Activated naive CD8-positive, alpha-beta T cell treated with anti-CD3 and anti-CD28 coated beads, Interleukin-2, amount 50 U/mL, for 24 hours (primary cell): ENCODE measurements at regions not wholly inside any gene's neighbourhood (a gene's known extent, or its start where the extent isn't known, plus 50 kb on each side); places are given as distances from the start of the nearest gene placed in this dataset.

Experiments
- ATAC-seq: fragments of 150-1000 bp; cut with Tn5 transposase; one replicate; pipeline ENCODE4 v1.10.0; 2021
- DNase-seq: peaks from one replicate; pipeline ENCODE4 v3.0.0; 2021
- H3K27ac Mint-ChIP-seq: one replicate; pipeline ENCODE4 v1.8.0; 2021; ENCODE audit warnings: mild to moderate bottlenecking, mixed read lengths
- H3K27me3 Mint-ChIP-seq: one replicate; pipeline ENCODE4 v1.8.0; 2021; ENCODE audit warnings: mixed read lengths
- H3K36me3 Mint-ChIP-seq: one replicate; pipeline ENCODE4 v1.8.0; 2021; ENCODE audit warnings: low read depth, mixed read lengths
- H3K4me1 Mint-ChIP-seq: one replicate; pipeline ENCODE4 v1.8.0; 2021; ENCODE audit warnings: mixed read lengths
- H3K4me3 Mint-ChIP-seq: one replicate; pipeline ENCODE4 v1.8.0; 2021; ENCODE audit warnings: mild to moderate bottlenecking, moderate library complexity, mixed read lengths
- H3K9me3 Mint-ChIP-seq: one replicate; pipeline ENCODE4 v1.8.0; 2021; ENCODE audit warnings: mixed read lengths

DNA sequence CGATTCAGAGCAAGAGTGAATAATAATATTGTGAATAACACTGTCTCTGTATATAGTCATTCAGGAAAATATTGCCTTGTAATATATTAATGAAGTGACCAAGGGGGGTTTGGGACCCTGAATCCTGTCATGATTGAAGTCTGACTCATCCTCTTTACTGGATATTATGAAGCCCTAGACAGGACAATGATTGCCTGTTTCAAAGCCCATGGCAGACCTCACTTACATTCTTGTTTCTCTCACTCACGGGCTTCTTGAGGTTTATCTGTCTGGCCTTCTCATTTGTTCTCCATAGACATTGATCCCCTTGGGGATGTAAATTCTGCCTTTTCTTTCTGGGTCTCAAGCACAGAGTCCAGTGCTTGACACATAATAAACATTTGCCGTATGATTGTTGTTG is 449.3 kb upstream of the THRB start:
- DNase-seq = no peak
- Mint-ChIP-seq H3K36me3 (no peaks in the 10 kb centered on the region), H3K4me1 (no peaks in the 10 kb centered on the region), H3K27me3 (no peaks in the 10 kb centered on the region), H3K27ac (no peak overlapping the region), H3K4me3 (no peak overlapping the region), H3K9me3 (peaks cover 10% of the 10 kb centered on the region)
- no peak for ATAC-seq

DNA sequence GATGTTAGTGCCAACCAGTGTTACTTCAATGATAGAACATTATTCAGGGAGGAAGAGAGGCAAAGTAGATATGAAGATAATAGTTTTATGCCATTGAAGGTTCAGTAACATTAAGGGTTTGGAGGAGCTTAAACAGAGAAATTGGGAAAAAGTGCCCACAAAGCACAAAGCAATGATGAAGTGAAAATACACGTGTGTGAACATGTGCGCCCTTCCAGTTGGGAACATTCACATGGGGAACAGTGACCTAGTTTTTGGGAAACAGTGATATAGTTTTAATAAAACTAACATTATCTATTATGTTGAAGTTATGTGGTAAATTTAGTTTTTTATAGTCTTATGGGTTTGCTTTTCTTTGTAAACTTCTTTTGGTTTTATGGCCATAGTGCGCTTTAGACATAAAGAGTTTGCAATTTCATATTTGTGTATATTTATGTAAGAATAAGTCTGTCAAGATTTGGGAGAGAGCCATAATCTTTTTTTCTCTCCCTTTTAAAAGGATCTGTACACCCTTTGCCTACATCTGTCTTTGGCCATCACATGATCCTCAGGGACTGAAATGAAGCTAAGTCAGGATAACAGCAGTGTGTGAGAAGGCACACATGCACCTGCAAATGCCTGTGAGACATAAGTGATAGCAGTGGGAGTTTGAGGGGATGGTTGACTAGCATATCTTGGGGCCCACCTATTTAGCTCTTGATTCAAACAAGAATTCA is 450.3 kb upstream of the THRB start:
- no peak for ATAC-seq
- Mint-ChIP-seq H3K27me3 (no peaks in the 10 kb centered on the region), H3K4me3 (no peak overlapping the region), H3K9me3 (peaks cover 17% of the 10 kb centered on the region), H3K27ac (no peak overlapping the region), H3K36me3 (no peaks in the 10 kb centered on the region), H3K4me1 (no peaks in the 10 kb centered on the region)
- DNase-seq = no peak

DNA sequence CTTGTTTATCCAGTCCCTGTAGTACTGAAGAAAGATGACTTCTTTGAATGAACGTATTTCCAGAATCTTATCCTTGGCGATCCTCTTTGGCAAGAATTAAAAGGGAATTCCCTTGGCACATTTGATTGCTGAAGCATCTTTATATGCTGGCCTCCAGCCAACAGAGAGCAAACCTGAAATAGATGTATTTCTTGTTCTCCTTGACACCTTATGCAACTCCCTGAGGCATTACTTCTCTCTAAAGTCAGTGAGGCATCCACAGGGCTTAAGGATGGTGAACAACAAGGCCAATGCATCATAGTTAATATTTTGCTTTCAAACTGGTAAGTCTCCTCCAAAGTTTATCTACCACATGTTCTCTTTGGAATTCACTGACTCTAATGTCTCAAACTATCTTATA is 450.9 kb upstream of the THRB start:
- no peak for DNase-seq
- Mint-ChIP-seq H3K36me3 (no peaks in the 10 kb centered on the region), H3K4me1 (no peaks in the 10 kb centered on the region)

DNA sequence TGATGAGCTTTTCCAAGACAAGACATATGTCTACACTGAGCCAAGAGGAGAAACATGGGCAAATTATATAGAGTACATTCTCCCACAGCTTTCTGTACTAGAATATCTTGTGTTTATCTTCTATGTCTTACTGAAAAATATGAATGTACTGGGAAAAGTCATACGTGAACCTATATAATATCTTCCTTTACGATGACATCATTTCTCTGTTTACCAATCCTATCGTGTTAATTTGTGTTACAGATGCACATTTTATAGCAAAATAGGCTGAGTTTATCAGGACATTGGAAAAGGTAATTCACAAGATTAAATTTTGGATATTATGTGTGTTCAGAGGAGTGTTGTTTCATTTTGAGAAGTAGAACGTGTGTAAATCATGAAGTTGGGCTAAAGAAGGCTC is 452.5 kb upstream of the THRB start:
- H3K9me3 Mint-ChIP-seq = peaks cover 18% of the 10 kb centered on the region

More for the DNA sequence above, 450.9 kb upstream of the THRB start:
- no peak overlapping the region for H3K27ac Mint-ChIP-seq
- H3K27me3 Mint-ChIP-seq = no peaks in the 10 kb centered on the region
- H3K9me3 Mint-ChIP-seq = peaks cover 19% of the 10 kb centered on the region
- ATAC-seq = no peak
- no peak overlapping the region for H3K4me3 Mint-ChIP-seq

DNA sequence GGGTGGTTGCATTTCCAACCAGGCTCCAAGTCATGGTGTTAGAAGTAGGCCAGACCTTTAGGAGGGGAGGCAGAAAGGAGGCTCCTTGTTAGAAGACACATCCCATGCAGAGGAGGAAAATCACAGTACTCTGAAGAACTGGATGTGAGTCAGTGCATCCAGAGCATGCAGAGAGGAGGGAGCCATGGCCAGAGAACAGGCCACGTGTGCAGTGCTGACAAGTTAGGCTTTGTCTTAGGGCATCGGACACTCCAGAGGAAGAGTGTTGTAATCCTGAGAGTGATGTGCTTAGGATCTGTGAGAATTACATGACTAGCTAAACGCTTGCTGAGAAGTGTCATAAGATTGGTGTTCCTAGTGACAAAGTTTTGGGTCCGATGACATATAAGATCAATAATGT is 456.5 kb upstream of the THRB start:
- H3K27ac Mint-ChIP-seq = no peak overlapping the region
- no peaks in the 10 kb centered on the region for H3K4me1 Mint-ChIP-seq
- no peak overlapping the region for H3K4me3 Mint-ChIP-seq
- no peak for ATAC-seq
- H3K27me3 Mint-ChIP-seq = no peaks in the 10 kb centered on the region
- no peaks in the 10 kb centered on the region for H3K36me3 Mint-ChIP-seq
- peaks cover 14% of the 10 kb centered on the region for H3K9me3 Mint-ChIP-seq
- no peak for DNase-seq

More for the DNA sequence above, 452.5 kb upstream of the THRB start:
- no peaks in the 10 kb centered on the region for H3K4me1 Mint-ChIP-seq
- DNase-seq (no peak), ATAC-seq (no peak)
- H3K27me3 Mint-ChIP-seq = no peaks in the 10 kb centered on the region
- no peak overlapping the region for H3K4me3 Mint-ChIP-seq
- H3K36me3 Mint-ChIP-seq = no peaks in the 10 kb centered on the region
- no peak overlapping the region for H3K27ac Mint-ChIP-seq

DNA sequence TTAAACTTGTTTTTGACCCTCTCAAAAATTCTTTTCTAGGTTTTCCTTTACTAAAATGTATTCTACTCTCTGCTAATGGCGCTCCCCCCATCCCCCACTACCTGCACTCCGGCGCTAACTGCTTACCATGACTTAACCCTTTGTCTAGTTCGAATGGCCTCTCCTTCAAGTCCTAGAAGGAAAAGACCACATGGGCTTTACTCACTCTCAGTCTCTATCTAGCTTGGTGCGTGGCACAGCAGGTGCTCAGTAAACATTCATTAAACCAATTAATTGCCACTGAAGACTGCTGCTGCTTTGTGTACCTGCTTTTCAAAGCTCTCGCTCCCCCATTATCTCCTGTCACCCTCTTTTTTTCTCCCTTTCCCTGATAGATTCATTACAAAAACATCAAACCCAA is 457.7 kb upstream of the THRB start:
- Mint-ChIP-seq H3K27ac (no peak overlapping the region), H3K36me3 (no peaks in the 10 kb centered on the region), H3K4me1 (no peaks in the 10 kb centered on the region), H3K9me3 (peaks cover 14% of the 10 kb centered on the region), H3K4me3 (no peak overlapping the region), H3K27me3 (no peaks in the 10 kb centered on the region)
- DNase-seq (no peak), ATAC-seq (no peak)

DNA sequence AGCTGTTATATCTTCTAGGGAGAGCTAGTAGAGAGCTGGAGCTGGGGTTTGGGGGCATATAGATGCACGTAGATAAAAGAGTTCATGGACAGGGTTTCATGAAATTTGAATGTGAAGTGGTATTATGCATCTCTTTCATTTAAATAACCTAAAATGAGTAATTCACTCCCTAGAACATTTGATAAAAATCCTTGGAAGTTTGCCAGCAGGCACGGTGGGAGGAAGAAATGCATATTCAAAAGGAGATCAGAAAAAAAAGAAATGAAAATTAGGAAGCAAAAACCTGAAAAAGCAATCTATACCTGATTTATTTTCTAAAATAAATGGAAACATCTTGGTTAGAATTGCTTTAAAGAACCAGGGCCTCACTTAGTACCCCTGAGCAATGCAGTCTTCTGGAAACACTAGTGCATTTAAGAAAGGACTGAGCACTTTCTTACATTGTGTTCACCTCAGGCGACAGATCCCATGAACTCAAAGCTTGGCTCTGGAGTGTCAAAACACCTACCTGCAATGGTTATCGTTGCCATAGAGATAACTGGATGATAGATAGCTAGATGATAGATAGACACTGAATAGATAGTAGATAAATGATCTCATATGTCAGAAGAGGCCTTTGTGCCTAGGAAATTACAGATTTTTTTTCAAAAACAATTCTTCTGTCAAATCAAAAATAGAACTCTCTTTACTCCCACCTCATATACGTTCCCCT is 458.6 kb upstream of the THRB start:
- Mint-ChIP-seq H3K4me1 (no peaks in the 10 kb centered on the region), H3K36me3 (no peaks in the 10 kb centered on the region), H3K9me3 (peaks cover 14% of the 10 kb centered on the region), H3K27ac (no peak overlapping the region), H3K4me3 (no peak overlapping the region), H3K27me3 (no peaks in the 10 kb centered on the region)
- ATAC-seq (no peak), DNase-seq (no peak)

DNA sequence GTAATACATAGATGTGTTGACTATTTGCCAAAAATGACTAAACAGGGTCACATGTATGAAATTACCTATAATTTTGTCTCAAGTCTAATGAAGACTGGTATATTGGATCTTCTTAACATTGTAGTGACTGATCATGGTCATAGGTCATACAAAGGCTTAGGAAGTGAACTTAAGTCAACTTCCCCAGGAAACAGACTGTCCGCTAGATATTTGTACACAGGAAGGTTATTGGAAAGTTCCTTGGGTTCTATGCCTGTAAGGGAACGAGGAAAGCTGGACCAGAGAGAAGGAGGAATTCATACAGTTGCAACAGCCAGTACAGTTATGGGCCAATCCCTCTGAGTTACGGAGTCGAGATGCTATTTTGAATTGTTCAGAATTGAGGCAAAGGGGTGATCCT is 462.0 kb upstream of the THRB start:
- no peaks in the 10 kb centered on the region for H3K27me3 Mint-ChIP-seq
- H3K4me3 Mint-ChIP-seq = no peak overlapping the region
- DNase-seq = no peak
- no peak for ATAC-seq
- H3K27ac Mint-ChIP-seq = no peak overlapping the region
- no peaks in the 10 kb centered on the region for H3K4me1 Mint-ChIP-seq
- H3K36me3 Mint-ChIP-seq = no peaks in the 10 kb centered on the region
- no peaks in the 10 kb centered on the region for H3K9me3 Mint-ChIP-seq

DNA sequence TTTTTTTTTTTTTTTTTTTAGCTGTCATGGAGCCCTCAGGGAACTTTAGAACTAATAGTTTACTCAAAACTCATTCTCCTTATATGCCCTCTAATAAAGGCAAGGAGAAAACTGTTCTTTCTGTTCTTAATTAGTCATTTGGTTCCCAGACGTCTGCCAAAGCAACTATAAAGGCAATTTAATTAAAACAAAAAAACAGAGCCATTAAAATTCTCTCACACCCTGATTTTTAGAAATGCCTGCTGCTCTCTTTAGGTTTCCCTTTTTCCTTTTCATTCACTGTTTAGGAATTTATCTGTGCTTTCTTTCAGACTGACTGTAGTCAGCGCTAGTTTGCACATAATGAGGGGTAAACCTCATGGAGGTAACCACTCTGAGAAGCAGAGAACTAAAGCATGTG is 463.6 kb upstream of the THRB start:
- no peak for DNase-seq
- H3K4me1 Mint-ChIP-seq = no peaks in the 10 kb centered on the region
- no peak overlapping the region for H3K4me3 Mint-ChIP-seq
- no peak overlapping the region for H3K27ac Mint-ChIP-seq
- H3K9me3 Mint-ChIP-seq = no peaks in the 10 kb centered on the region
- H3K27me3 Mint-ChIP-seq = no peaks in the 10 kb centered on the region
- ATAC-seq = no peak
- no peaks in the 10 kb centered on the region for H3K36me3 Mint-ChIP-seq

DNA sequence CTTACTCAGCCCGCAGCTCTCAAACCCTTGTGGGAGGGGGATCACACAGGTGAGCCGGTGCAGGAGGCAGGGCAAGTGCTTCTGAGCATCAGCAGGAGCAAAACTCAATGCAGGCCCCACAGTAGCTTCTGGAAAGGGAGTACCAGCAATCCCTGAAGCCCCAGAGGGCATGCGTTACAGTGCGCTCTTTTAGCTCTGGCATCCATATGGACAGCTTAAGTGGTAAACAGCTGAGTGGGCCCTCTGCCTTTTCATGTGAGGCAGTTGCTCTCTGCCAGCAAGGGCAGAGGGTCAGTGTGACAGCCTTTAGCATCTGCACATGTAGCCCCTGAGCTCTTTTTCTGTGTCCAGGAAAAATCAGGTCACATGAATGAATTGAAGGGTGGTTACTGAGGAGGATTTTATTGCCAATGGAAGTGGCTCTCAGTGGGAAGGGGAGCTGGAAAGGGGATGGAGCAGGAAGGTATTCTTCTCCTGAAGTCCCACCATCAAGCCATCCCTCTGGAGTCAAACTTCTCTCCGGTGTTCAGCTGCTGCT is 464.3 kb upstream of the THRB start:
- Mint-ChIP-seq H3K4me3 (no peak overlapping the region), H3K27me3 (no peaks in the 10 kb centered on the region), H3K4me1 (no peaks in the 10 kb centered on the region), H3K27ac (no peak overlapping the region), H3K36me3 (no peaks in the 10 kb centered on the region), H3K9me3 (no peaks in the 10 kb centered on the region)
- DNase-seq (no peak), ATAC-seq (no peak)

DNA sequence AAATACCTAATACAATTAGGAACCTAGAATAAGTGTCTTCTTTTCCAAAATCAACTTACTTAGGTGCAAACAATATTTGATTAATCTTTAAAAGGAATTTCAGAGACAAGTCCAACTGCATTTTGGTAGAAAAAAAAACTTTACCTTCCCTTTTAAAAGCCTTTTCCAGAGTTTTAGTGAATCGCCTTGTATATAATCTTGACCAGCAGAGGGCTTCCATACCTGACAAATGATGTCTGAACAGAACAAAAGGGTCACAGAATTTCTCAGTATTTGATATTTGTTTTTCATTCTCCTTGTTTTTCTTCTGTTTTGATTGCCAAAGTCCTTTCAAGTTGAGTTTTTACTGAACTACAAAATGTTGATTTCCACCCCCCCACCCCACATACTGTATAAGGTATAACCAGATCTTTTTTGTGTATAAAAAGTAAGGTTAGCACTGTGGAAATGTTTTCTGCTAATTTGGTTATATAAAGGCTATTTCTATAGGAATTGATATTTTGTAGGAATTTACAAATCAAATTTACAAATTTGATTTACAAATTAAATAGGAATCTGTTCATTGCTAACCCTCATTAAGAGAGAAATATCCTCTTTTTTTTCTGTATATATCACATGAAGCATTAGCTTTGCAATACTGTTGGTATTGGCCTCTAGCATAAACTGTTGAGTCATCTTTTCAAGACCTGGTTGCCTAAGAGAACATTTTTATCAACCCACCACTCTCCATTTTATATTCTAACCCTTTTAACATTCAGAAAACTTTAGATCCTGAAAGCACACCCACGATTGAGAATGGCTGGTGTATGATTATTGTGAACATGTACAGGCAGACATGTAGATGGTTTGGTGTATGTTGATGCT is 464.1 kb upstream of the RARB start:
- Mint-ChIP-seq H3K4me1 (no peaks in the 10 kb centered on the region), H3K27me3 (no peaks in the 10 kb centered on the region), H3K36me3 (no peaks in the 10 kb centered on the region), H3K27ac (no peak overlapping the region), H3K9me3 (no peaks in the 10 kb centered on the region), H3K4me3 (no peak overlapping the region)
- ATAC-seq (no peak), DNase-seq (no peak)

DNA sequence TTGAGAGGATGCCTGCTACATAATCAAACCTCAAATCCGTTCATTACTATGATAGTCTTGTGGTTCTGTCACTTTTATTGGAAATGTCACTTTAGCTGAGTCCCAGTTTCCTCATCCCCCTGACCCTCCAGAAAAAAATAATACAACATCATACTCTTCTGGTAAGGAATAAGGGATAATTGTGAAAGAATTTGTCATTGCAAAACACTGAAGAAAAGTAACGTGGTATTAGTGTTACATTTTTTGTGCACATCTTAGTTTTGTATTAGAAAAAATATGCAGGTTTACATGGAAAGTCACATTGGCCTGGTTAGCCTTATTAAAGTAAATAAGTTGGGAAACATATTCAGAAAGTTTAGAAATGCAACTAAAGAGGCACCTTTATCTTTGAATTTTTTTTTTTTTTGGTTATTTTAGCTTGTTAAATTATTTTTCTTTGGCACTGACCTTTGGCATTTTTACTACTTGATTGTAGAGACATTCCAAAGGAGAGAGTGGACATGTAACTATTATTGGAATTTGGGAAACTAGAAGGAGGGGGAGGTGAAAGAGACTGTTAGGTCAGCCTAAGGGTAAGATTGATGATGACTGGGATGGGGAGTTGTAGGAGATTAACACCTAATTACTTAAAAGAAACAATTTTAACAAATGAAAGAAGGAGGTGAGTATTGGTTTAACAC is 462.2 kb upstream of the RARB start:
- H3K4me1 Mint-ChIP-seq = no peaks in the 10 kb centered on the region
- no peak overlapping the region for H3K27ac Mint-ChIP-seq
- no peak for DNase-seq
- no peak for ATAC-seq
- H3K9me3 Mint-ChIP-seq = no peaks in the 10 kb centered on the region
- H3K27me3 Mint-ChIP-seq = no peaks in the 10 kb centered on the region
- H3K36me3 Mint-ChIP-seq = no peaks in the 10 kb centered on the region
- no peak overlapping the region for H3K4me3 Mint-ChIP-seq

DNA sequence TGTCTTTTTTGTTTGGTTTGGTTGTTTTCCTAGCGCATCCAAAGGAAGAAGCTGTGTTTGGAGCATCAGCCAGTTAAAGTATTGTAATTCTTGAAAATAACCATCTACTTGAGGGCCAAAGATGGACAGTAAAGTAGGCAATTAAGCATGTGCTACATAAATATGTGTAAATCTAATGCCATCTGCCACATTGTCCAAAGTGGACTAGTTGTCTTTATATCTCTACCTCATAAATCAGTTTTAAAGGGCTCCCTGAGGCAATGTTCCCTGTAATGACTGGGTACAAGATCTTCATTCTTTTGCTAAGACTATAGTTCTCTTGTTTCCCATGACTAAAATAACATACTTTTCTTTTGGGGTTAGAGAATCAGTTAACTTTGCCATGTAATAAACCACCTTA is 460.0 kb upstream of the RARB start:
- no peak overlapping the region for H3K4me3 Mint-ChIP-seq

DNA sequence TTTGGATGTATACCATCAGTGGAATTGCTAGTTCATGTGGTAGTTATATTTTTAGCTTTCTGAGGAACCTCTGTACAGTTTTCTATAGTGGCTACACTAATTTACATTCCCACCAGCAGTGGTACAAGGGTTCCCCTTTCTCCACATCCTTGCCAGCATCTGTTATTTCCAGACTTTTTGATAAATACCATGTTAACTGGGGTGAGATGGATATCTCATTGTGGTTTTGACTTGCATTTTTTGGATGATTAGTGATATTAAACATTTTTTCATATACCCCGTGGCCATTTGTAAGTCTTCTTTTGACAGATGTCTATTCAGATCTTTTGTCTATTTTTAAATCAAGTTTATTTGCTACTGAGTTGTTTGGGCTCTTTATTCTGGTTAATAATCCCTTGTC is 455.6 kb upstream of the RARB start:
- Mint-ChIP-seq H3K4me1 (no peaks in the 10 kb centered on the region), H3K27me3 (no peaks in the 10 kb centered on the region)

More for the DNA sequence above, 460.0 kb upstream of the RARB start:
- Mint-ChIP-seq H3K4me1 (no peaks in the 10 kb centered on the region), H3K36me3 (no peaks in the 10 kb centered on the region), H3K9me3 (peaks cover 6% of the 10 kb centered on the region), H3K27me3 (no peaks in the 10 kb centered on the region), H3K27ac (no peak overlapping the region)
- DNase-seq = no peak
- no peak for ATAC-seq

More for the DNA sequence above, 455.6 kb upstream of the RARB start:
- Mint-ChIP-seq H3K36me3 (no peaks in the 10 kb centered on the region), H3K4me3 (no peak overlapping the region), H3K27ac (no peak overlapping the region), H3K9me3 (peaks cover 9% of the 10 kb centered on the region)
- ATAC-seq (no peak), DNase-seq (no peak)
